ENCODE measurements at regions not wholly inside any gene's neighbourhood (a gene's known extent, or its start where the extent isn't known, plus 50 kb on each side); places are given as distances from the start of the nearest gene placed in this dataset.
"Not testable (repeated sequence)": the region's sequence is repeated elsewhere in the genome, so short reads cannot be mapped to it uniquely, and the experiment has no call there.

DNA sequence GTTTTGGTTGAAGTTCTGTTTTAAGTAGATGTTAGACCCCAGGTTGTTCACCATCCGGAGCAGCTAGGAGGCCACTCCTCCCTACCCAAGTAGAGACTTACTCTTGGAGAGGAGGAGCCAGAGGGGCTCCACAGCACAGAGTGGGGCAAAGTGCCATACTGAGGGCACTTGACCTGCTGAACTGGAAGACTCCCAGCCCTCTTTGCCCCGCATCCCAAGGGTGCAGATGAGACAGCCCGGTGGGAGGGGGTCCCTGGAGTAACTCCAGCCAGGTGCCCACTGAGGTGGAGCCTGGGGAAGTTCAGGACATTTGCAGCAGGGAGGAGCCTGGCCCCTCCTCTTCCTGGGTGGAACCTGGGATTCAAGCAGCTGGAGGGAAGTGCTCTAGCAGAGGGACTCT, 102.1 kb upstream of the GPR6 start:
- ATAC-seq (no peak), DNase-seq (no peak)
- intact Hi-C loops (cut with DNase I, micrococcal nuclease), result no loop called here

DNA sequence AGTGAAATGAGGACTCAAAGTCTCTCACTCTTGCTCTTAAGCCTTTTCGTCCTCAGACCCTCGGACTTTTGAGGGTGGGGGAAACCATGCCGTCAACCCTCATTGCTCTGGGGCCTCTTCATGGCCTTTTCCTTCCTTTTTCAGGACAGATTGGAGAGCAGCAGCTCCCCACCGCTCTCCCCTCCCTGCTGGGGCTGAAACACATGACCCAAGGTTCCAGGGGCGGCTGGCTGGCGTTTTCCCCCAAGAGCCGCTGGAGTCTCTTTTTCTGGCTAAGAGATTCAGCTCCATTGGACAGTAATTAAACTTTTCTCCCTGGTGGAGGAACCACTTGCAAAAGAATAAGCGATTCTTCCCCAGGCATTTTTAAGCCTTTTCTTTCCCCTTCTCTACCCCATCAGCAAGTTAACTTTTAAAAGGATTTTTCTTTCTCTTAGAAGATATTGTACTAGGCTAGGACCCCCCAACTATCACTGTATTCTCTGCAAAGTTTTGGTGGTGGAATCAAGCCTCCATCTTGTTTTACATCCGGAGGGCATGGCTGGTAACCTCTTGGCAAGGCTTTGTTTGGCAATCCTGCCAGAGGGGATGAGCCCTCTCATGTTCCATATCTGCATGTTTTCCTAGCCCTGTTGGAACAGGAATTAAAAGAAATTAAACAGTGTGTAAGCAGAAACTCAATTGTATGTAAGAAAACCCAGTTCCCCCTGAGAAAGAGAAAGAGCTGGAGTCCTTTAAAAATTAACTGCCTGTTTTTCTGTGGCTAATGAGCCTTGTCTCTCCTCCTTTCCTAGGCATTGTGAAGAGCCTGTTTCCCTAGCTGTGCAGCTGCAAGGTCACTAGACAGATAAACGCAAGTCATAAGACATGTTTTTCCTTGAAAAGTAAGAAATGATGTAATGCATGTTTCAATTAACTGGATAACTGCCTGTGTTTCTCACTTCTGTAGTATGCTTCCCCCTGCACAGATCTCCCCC, 100.8 kb upstream of the GPR6 start:
- no peak for ATAC-seq
- intact Hi-C loops (cut with DNase I, micrococcal nuclease), result no loop called here
- DNase-seq, result no peak

GRCh38 chr6:109878005-109878690, 100.0 kb upstream of the GPR6 start:
- ATAC-seq; DNase-seq; intact Hi-C loops (cut with DNase I, micrococcal nuclease): not testable (repeated sequence)

GRCh38 chr6:109879081-109879480, 99.0 kb upstream of the GPR6 start:
- intact Hi-C loops (cut with DNase I, micrococcal nuclease); DNase-seq; ATAC-seq: not testable (repeated sequence)

DNA sequence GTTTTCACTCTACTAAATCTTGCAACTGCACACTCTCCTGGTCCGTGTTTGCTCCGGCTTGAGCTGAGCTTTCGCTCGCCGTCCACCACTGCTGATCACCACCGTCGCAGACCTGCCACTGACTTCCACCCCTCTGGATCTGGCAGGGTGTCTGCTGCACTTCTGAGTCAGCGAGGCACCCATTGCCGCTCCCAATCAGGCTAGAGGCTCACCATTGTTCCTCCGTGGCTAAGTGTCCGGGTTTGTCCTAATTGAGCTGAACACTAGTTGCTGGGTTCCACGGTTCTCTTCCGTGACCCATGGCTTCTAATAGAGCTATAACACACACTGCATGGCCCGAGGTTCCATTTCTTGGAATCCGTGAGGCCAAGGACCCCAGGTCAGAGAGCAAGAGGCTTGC, 98.6 kb upstream of the GPR6 start:
- ATAC-seq (no peak), DNase-seq (no peak)
- intact Hi-C loops (cut with DNase I, micrococcal nuclease), result no loop called here

DNA sequence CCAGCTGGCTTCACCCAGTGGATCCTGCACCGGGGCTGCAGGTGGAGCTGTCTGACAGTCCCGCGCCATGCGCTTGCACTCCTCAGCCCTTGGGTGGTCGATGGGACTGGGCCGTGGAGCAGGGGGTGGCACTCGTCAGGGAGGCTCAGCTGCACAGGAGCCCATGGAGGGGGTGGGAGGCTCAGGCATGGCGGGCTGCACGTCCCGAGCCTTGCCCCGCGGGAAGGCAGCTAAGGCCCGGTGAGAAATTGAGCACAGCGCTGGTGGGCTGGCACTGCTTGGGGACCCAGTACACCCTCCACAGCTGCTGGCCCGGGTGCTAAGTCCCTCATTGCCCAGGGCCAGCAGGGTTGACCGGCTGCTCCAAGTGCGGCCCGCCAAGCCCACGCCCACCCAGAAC, 97.0 kb upstream of the GPR6 start:
- ATAC-seq; DNase-seq; intact Hi-C loops (cut with DNase I, micrococcal nuclease): not testable (repeated sequence)

- DNase-seq; intact Hi-C loops (cut with DNase I, micrococcal nuclease); ATAC-seq: not testable (repeated sequence)
Observed at GRCh38 chr6:109881953-109882490, 96.1 kb upstream of the GPR6 start.

DNA sequence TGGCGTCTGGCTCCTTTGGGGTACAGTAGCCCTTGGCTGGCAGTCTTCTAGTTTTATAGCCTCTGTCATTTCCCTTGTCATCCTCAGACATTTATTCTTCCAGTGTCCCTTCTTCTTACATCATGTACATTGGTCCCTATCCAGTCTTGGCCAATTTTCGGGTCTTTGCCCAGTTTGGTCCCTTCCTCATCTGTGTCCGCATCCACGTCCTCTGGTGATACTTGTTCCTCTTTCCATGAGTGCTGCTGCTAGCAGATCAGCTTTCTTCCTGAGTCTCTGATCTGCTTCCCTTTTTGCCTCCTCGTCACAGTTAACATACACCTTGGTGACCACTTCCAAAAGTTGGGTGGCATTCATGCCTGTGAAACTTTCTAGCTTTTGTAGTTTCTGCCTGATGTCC, 86.2 kb upstream of the GPR6 start:
- ATAC-seq, result no peak
- DNase-seq, result no peak
- intact Hi-C loops (cut with DNase I, micrococcal nuclease), result no loop called here

DNA sequence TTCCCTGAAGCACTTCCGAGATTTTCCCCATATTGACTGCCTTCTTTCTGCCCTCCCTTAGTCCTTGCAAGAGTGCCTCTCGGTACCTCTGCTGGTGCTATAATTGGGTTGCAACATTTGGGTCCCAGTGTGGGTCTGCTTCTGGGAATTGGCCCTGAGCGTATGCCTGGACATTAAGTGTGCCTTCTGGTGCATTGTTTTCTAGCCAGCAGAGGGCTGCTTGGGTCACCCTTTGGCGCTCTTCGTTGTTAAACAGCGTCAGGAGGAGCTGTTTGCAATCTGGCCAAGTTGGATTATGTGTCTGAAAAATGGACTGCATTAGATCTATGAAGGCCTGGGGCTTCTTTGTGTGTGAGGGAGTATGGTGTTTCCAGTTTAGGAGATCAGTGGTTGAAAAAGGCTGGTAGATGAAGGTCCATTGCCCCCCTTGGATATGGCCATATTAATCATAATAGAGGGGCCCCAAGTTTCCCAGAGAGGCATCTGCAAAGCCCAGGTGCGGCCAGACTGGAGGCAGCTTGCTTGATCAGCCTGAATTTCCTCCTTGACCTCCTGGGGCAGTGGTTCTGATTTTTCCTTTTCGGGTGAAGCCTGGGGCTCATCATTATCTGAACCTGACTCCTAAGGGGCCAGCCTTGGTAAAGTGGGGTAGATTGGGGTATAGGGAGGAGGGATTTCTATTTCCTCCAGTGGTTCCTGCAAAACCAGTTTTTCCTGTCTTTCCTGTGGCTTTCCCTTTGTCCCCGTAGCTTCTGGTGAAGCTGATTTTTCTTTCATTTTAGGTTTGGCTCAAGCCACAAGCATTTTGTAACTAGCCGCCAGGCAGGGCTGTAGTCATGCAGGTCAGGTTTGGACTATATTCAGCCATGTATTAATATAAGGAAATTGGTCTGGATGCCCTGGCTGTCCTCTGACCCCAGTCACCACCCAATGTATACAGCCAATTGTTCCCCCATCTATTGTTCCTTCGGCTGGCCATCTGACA, 85.4 kb upstream of the GPR6 start:
- intact Hi-C loops (cut with DNase I, micrococcal nuclease), result no loop called here
- ATAC-seq (peak; percentile 89), DNase-seq (peak; percentile 37 to 41)

DNA sequence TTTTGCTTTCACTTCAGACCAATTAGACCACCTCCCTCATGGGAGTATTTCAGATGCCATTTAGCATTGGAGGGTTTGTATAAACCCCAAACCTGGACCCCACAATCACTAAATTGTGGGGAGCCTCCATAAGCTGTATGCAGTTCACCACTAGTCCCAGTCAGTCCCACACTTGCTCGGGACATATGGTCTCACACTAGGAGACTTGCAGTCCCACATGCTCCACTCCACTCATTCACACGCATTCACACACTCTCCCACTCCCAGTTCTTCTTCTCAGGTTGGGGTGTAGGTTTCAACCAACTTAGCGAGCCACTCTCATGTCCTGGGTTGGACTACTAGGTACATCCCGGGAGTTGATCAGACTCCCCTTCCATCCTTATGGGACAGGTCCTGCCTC, 84.5 kb upstream of the GPR6 start:
- no peak for ATAC-seq
- no peak for DNase-seq
- intact Hi-C loops (cut with DNase I, micrococcal nuclease), result no loop called here

DNA sequence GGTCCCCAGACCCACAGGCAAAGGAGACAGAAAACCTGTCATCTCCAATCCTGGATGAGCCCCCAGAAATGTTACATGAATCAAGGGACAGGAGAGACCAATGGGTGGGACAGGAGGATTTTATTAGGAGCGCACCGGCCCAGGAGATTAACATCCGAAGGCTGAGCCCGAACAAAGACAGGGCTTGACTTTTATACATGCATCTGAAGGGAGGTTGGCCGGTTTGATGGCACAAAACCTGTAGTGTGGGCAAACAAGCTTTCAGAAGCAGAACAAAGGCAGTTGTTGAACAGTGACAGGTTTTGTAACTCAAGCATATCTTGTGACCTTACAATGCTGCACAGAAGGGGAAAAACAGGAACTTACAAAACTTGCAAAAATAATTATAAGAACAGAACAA, 83.9 kb upstream of the GPR6 start:
- intact Hi-C loops (cut with DNase I, micrococcal nuclease), result no loop called here
- DNase-seq (no peak), ATAC-seq (no peak)

DNA sequence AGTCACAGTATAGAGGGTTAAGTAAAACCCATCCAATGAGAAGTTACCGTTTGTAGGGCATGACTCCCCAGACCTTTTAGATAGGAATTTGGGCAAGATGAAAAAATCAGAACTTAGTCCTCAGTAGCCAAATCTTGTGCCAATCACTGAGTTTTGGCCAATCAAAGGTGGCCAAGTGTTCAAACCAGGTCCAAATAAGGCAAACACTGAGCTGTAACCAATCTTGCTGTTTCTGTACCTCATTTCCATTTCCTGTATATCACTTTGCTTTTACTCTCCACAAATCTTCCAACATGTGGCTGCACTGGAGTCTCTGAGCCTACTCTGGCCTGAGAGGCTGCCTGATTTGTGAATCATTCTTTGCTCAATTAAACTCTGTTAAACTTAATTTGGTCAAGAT, 81.8 kb upstream of the GPR6 start:
- intact Hi-C loops (cut with DNase I, micrococcal nuclease), result no loop called here
- DNase-seq (no peak), ATAC-seq (no peak)

GRCh38 chr6:109897025-109897424, 81.1 kb upstream of the GPR6 start:
- DNase-seq (no peak), ATAC-seq (no peak)
- intact Hi-C loops (cut with DNase I, micrococcal nuclease), result no loop called here

DNA sequence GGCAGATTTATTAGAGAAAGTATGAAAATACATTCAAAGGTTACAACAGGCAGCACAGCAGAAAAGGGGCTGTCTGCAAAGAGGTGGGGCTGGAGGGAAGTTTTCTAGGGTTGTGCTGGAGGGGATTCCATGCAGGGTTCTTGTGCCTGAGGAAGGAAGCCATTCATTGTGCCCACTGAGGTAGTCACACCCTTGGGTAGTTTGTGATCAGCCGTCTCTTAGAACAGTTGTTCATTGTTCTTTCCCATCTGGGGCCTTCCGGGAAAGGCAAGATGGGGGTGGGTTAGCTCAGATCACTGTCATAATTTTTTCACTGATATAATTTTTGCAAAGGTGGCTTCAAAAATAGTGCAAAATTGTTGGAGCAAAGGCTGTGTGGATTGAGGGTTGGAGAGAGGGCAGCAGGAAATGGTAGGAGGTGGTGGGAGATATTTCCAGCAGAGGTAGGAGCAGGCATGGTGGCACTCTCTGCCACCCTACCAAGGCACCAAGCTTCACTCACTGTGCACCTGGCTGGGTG, 80.5 kb upstream of the GPR6 start:
- DNase-seq (no peak), ATAC-seq (no peak)
- intact Hi-C loops (cut with DNase I, micrococcal nuclease), result no loop called here

GRCh38 chr6:109901976-109902375, 76.1 kb upstream of the GPR6 start:
- ATAC-seq (no peak), DNase-seq (no peak)
- intact Hi-C loops (cut with DNase I, micrococcal nuclease), result no loop called here

DNA sequence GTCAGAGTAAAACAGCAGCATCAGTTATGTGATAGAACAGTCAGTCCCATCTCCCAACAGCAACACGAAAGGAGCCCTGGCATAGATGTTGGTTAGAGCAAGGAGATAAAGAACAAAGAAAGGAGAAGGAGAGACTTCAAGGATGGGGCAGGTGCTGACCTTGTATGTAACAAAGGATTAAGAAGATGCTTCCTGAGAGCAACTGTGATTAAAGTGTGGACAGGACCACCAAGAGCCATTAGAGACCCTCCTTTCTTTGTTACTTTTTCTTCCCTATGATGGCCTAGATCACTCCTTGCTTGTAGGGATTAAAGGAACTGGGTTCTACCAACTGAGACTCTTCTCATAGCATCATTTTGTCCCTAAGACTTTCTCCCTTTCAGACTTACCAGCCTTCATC, 75.2 kb upstream of the GPR6 start:
- no peak for DNase-seq
- ATAC-seq, result no peak
- intact Hi-C loops (cut with DNase I, micrococcal nuclease), result no loop called here

DNA sequence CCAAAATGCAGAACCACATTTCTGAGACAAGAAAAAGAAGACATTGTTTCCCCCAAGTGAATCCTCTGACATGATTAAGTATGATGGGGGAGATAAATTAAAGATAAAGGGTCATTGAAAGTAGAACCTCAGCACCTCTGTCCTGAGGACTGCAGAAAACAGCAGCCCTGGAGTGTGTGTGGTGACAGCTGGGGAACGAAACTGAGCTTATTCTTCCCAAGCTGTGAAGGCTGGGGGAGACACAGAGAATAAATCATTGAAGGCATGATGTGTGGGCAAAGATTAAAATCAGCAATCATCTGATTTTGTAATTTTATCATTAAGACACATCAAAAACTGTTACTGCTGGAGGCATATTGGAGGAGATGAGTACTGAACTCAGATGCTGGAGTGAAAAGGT, 67.5 kb upstream of the GPR6 start:
- DNase-seq (no peak), ATAC-seq (no peak)
- intact Hi-C loops (cut with DNase I, micrococcal nuclease), result no loop called here

- DNase-seq (no peak), ATAC-seq (no peak)
- intact Hi-C loops (cut with DNase I, micrococcal nuclease), result no loop called here
Observed at GRCh38 chr6:109912118-109912517, 66.0 kb upstream of the GPR6 start.

GRCh38 chr6:109912952-109913351, 65.2 kb upstream of the GPR6 start:
- ATAC-seq, result no peak
- intact Hi-C loops (cut with DNase I, micrococcal nuclease), result no loop called here
- no peak for DNase-seq

Data from left colon (tissue), 2 donors.